Glomerular endothelial cell (primary cell): ENCODE measurements at regions not wholly inside any gene's neighbourhood (a gene's known extent, or its start where the extent isn't known, plus 50 kb on each side); places are given as distances from the start of the nearest gene placed in this dataset.
A peak's percentile ranks its signal among the peaks of the same experiment; 100 is the strongest.

Experiments
- DNase-seq: peaks from one replicate; pipeline ENCODE4 v3.0.0-alpha.2; 2011; ENCODE audit warnings: low read depth, low spot score; ENCODE audit errors: extremely low read depth

GRCh38 chr1:75984781-75985180 lies 52.6 kb upstream of the ASB17 start:
- DNase-seq, result no peak

- no peak for DNase-seq
Observed at GRCh38 chr1:75985827-75986226, 53.6 kb upstream of the ASB17 start.

- DNase-seq, result no peak
Observed at GRCh38 chr1:75986478-75986877, 54.3 kb upstream of the ASB17 start.

- no peak for DNase-seq
Observed at GRCh38 chr1:75989121-75989520, 56.9 kb upstream of the ASB17 start.

GRCh38 chr1:75990686-75991085 lies 58.5 kb upstream of the ASB17 start:
- DNase-seq, result no peak

- peak; percentile 52 for DNase-seq
Observed at GRCh38 chr1:75991497-75992114, 59.4 kb upstream of the ASB17 start.

GRCh38 chr1:75992312-75992711 lies 60.1 kb upstream of the ASB17 start:
- DNase-seq, result no peak

- no peak for DNase-seq
Observed at GRCh38 chr1:75993661-75994060, 61.5 kb upstream of the ASB17 start.

GRCh38 chr1:75996196-75996595 lies 64.0 kb upstream of the ASB17 start:
- DNase-seq, result no peak

GRCh38 chr1:75999034-75999433 lies 66.8 kb upstream of the ASB17 start:
- no peak for DNase-seq

GRCh38 chr1:76003946-76004345 lies 70.6 kb upstream of the ST6GALNAC3 start:
- DNase-seq, result no peak

GRCh38 chr1:76005765-76006164 lies 68.8 kb upstream of the ST6GALNAC3 start:
- no peak for DNase-seq

- no peak for DNase-seq
Observed at GRCh38 chr1:76006234-76006633, 68.3 kb upstream of the ST6GALNAC3 start.

GRCh38 chr1:76010802-76011201 lies 63.7 kb upstream of the ST6GALNAC3 start:
- no peak for DNase-seq

GRCh38 chr1:76012341-76013205 lies 62.0 kb upstream of the ST6GALNAC3 start:
- DNase-seq, result no peak

- DNase-seq, result no peak
Observed at GRCh38 chr1:76013206-76013581, 61.4 kb upstream of the ST6GALNAC3 start.

GRCh38 chr1:76015478-76016103 lies 59.0 kb upstream of the ST6GALNAC3 start:
- no peak for DNase-seq

- DNase-seq, result no peak
Observed at GRCh38 chr1:76018045-76018444, 56.5 kb upstream of the ST6GALNAC3 start.

- DNase-seq, result no peak
Observed at GRCh38 chr1:76021846-76022245, 52.7 kb upstream of the ST6GALNAC3 start.

GRCh38 chr1:76023669-76024435 lies 50.7 kb upstream of the ST6GALNAC3 start:
- no peak for DNase-seq
